DOHH2 (cell line): ENCODE measurements at regions not wholly inside any gene's neighbourhood (a gene's known extent, or its start where the extent isn't known, plus 50 kb on each side); places are given as distances from the start of the nearest gene placed in this dataset.

ENCODE experiments used
- H3F3A ChIP-seq: fragments of 200-600 bp; sonication (generic), shearing (Covaris generic); 2 replicates; pipeline ENCODE4 v1.6.0; 2016; ENCODE audit warnings: antibody characterized with exemption, mild to moderate bottlenecking; ENCODE audit not compliant: control insufficient read depth, insufficient read depth
- H3K27ac ChIP-seq: fragments of 200-600 bp; sonication (generic); 2 replicates; pipeline ENCODE4 v1.5.1; 2014; ENCODE audit warnings: low read depth, mild to moderate bottlenecking, low read length, moderate library complexity
- H3K27me3 ChIP-seq: fragments of 200-600 bp; sonication (generic); 2 replicates; pipeline ENCODE4 v1.6.1; 2014; ENCODE audit warnings: mild to moderate bottlenecking, low read length, mixed read lengths; ENCODE audit not compliant: control insufficient read depth
- H3K36me3 ChIP-seq: fragments of 200-600 bp; sonication (generic); 2 replicates; pipeline ENCODE4 v1.6.1; 2014; ENCODE audit warnings: mild to moderate bottlenecking, low read length, moderate library complexity, mixed read lengths; ENCODE audit not compliant: control insufficient read depth
- H3K4me1 ChIP-seq: fragments of 200-600 bp; sonication (generic); 2 replicates; pipeline ENCODE4 v1.6.1; 2014; ENCODE audit warnings: mild to moderate bottlenecking, low read length, mixed read lengths; ENCODE audit not compliant: control insufficient read depth
- H3K4me2 ChIP-seq: fragments of 200-600 bp; sonication (generic); 2 replicates; pipeline ENCODE4 v1.6.0; 2014; ENCODE audit warnings: mild to moderate bottlenecking, low read length, moderate library complexity
- H3K4me3 ChIP-seq: fragments of 200-600 bp; sonication (generic); 2 replicates; pipeline ENCODE4 v1.5.1; 2014; ENCODE audit warnings: mild to moderate bottlenecking, low read length, mixed read lengths
- H3K79me2 ChIP-seq: fragments of 200-600 bp; sonication (generic); 2 replicates; pipeline ENCODE4 v1.6.1; 2014; ENCODE audit warnings: mild to moderate bottlenecking, low read length, mixed read lengths; ENCODE audit not compliant: control insufficient read depth
- H3K9me2 ChIP-seq: fragments of 200-600 bp; sonication (generic); replicated peaks from 2 replicates; pipeline ENCODE4 v1.6.1; 2014; ENCODE audit warnings: mild to moderate bottlenecking, low read length, mixed read lengths; ENCODE audit not compliant: control insufficient read depth
- H3K9me3 ChIP-seq: fragments of 200-600 bp; sonication (generic); 2 replicates; pipeline ENCODE4 v1.6.1; 2014; ENCODE audit warnings: antibody characterized with exemption, low read length, mixed read lengths; ENCODE audit not compliant: control insufficient read depth, insufficient read depth
- H4K20me1 ChIP-seq: fragments of 200-600 bp; sonication (generic); 2 replicates; pipeline ENCODE4 v1.6.0; 2014; ENCODE audit warnings: low read depth, mild to moderate bottlenecking, antibody characterized with exemption, low read length, moderate library complexity; ENCODE audit not compliant: control insufficient read depth, insufficient read depth
- CTCF ChIP-seq: fragments of 200-600 bp; sonication (generic); IDR thresholded peaks from one replicate; pipeline ENCODE4 v1.5.1; 2014; ENCODE audit warnings: antibody characterized with exemption, mild to moderate bottlenecking, low read depth, low read length; ENCODE audit not compliant: poor library complexity, severe bottlenecking
- EZH2phosphoT487 ChIP-seq: fragments of 200-600 bp; sonication (generic); IDR thresholded peaks from 2 replicates; pipeline ENCODE4 v1.6.1; 2017; ENCODE audit warnings: borderline replicate concordance, mild to moderate bottlenecking, antibody characterized with exemption, low read length, moderate library complexity, mixed read lengths

- no peaks in the 10 kb centered on the region for H3K36me3 ChIP-seq
- H3K4me1 ChIP-seq = no peaks in the 10 kb centered on the region
- no peak overlapping the region for H3K4me3 ChIP-seq
- no peak overlapping the region for H3K27ac ChIP-seq
- no peaks in the 10 kb centered on the region for H3K79me2 ChIP-seq
- H3F3A ChIP-seq = no peaks in the 10 kb centered on the region
- no peaks in the 10 kb centered on the region for H3K27me3 ChIP-seq
- no peaks in the 10 kb centered on the region for H3K9me2 ChIP-seq
- H3K4me2 ChIP-seq = no peak overlapping the region
- H4K20me1 ChIP-seq = no peaks in the 10 kb centered on the region
- no peaks in the 10 kb centered on the region for H3K9me3 ChIP-seq
- no peak for TF ChIP-seq EZH2phosphoT487
- TF ChIP-seq CTCF = no peak
Observed at GRCh38 chr5:174576042-174576441, 148.3 kb upstream of the MSX2 start.

GRCh38 chr5:174581479-174581878 lies 142.9 kb upstream of the MSX2 start:
- H3K9me2 ChIP-seq = no peaks in the 10 kb centered on the region
- no peaks in the 10 kb centered on the region for H3K36me3 ChIP-seq
- H3K27ac ChIP-seq = no peak overlapping the region
- H3K9me3 ChIP-seq = no peaks in the 10 kb centered on the region
- H3K4me1 ChIP-seq = no peaks in the 10 kb centered on the region
- no peak for TF ChIP-seq EZH2phosphoT487
- peak; percentile 57 for TF ChIP-seq CTCF
- no peaks in the 10 kb centered on the region for H3F3A ChIP-seq
- no peaks in the 10 kb centered on the region for H3K79me2 ChIP-seq
- no peak overlapping the region for H3K4me2 ChIP-seq
- H3K27me3 ChIP-seq = no peaks in the 10 kb centered on the region
- no peaks in the 10 kb centered on the region for H4K20me1 ChIP-seq
- H3K4me3 ChIP-seq = no peak overlapping the region

- Histone ChIP-seq H3K36me3 (no peaks in the 10 kb centered on the region), H3K4me2 (no peak overlapping the region), H3K79me2 (no peaks in the 10 kb centered on the region), H4K20me1 (no peaks in the 10 kb centered on the region), H3F3A (no peaks in the 10 kb centered on the region), H3K9me3 (no peaks in the 10 kb centered on the region), H3K4me1 (no peaks in the 10 kb centered on the region), H3K27ac (no peak overlapping the region), H3K27me3 (no peaks in the 10 kb centered on the region), H3K9me2 (no peaks in the 10 kb centered on the region), H3K4me3 (no peak overlapping the region)
- TF ChIP-seq CTCF (no peak), EZH2phosphoT487 (no peak)
Observed at GRCh38 chr5:174581894-174582293, 142.5 kb upstream of the MSX2 start.

- no peaks in the 10 kb centered on the region for H3K36me3 ChIP-seq
- H3K9me2 ChIP-seq = no peaks in the 10 kb centered on the region
- no peaks in the 10 kb centered on the region for H3F3A ChIP-seq
- H3K27me3 ChIP-seq = no peaks in the 10 kb centered on the region
- no peak overlapping the region for H3K4me3 ChIP-seq
- no peak overlapping the region for H3K27ac ChIP-seq
- H4K20me1 ChIP-seq = no peaks in the 10 kb centered on the region
- H3K4me2 ChIP-seq = no peak overlapping the region
- no peaks in the 10 kb centered on the region for H3K9me3 ChIP-seq
- H3K79me2 ChIP-seq = no peaks in the 10 kb centered on the region
- no peak for TF ChIP-seq EZH2phosphoT487
- TF ChIP-seq CTCF = no peak
- H3K4me1 ChIP-seq = no peaks in the 10 kb centered on the region
Observed at GRCh38 chr5:174583071-174583470, 141.3 kb upstream of the MSX2 start.
